ENCODE measurements at regions not wholly inside any gene's neighbourhood (a gene's known extent, or its start where the extent isn't known, plus 50 kb on each side); places are given as distances from the start of the nearest gene placed in this dataset.

DNA sequence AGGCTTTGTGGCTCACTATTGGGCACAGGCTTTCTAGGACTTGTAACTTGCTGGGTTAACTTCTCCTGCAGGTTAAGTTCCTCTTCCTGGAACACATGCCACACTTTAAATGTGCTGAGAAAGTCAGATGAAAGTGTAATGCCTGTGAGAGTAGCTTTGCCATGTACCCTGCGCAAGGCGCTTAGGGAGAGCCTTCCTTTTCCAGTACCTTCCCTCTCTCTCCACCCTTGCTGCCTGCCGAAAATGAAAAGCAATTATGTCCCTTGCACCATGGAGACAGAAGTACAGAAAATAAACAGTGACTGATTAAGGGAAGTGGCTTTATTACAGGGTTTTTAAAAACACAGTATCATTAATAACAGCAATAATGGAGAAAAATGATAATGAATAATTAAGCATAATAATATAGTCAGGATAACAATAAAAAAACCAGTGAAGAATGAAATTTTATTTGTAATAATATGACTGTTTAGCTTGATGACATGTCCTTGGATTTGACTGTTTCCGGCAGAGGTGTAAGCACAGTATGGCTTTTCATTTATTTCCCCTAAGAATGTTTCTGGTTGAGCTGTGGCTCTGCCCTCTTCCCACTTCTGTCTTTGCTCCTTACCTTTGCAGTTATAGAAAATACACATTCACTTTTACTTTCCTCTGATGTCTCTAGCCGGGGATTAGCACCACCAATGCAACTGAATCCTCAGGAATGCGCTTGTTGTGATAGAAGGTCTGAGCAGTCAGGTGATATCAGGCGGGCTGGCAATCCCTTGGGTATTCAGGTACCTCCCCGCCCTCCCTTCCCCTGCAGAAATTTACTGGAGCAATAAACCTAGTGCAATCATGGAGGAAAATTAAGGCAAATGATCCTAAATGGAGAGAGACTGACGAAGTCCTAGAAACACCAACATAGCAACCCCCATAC lies 472.3 kb upstream of the CITED2 start:
- Histone ChIP-seq H3K4me1 (peaks cover 0 to 18% (median 4%) of the 10 kb centered on the region in 3 donors), H3K27ac (peak overlapping the region in 3 of 4 donors; percentile 27 to 48 (median 38)), H3K4me3 (no peak overlapping the region), H3K36me3 (no peaks in the 10 kb centered on the region), H3K27me3 (no peaks in the 10 kb centered on the region), H3K9me3 (peaks cover 0 to 6% (median 0%) of the 10 kb centered on the region in 3 donors)
- TF ChIP-seq EP300 (IDR thresholded peaks at IDR 0.05) (no peak), POLR2AphosphoS5 (IDR thresholded peaks at IDR 0.05) (no peak), POLR2A (IDR thresholded peaks at IDR 0.05) (no peak)
- TF ChIP-seq, protein P1, sequence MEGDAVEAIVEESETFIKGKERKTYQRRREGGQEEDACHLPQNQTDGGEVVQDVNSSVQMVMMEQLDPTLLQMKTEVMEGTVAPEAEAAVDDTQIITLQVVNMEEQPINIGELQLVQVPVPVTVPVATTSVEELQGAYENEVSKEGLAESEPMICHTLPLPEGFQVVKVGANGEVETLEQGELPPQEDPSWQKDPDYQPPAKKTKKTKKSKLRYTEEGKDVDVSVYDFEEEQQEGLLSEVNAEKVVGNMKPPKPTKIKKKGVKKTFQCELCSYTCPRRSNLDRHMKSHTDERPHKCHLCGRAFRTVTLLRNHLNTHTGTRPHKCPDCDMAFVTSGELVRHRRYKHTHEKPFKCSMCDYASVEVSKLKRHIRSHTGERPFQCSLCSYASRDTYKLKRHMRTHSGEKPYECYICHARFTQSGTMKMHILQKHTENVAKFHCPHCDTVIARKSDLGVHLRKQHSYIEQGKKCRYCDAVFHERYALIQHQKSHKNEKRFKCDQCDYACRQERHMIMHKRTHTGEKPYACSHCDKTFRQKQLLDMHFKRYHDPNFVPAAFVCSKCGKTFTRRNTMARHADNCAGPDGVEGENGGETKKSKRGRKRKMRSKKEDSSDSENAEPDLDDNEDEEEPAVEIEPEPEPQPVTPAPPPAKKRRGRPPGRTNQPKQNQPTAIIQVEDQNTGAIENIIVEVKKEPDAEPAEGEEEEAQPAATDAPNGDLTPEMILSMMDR (IDR thresholded peaks at IDR 0.05): no peak
- WGBS, 2 donors (ENCODE audit: low coverage in 1 of 2): 54 to 61% methylated on average over 4 to 9 of the region's 9 CpGs
- peak; percentile 53 for ATAC-seq

DNA sequence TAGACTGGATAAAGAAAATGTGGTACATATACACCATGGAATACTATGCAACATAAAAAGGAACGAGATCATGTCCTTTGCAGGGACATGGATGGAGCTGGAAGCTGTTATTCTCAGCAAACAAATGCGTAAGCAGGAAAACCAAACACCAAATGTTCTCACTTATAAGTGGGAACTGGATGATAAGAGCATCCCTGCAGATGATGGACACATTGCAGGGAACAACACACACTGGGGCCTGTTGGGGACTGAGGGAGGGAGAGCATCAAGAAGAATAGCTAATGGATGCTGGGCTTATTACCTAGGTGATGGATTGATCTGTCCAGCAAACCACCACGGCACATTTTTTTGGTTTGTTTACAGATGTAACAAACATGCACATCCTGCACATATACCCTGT lies 470.5 kb upstream of the CITED2 start:
- H3K36me3 ChIP-seq: no peaks in the 10 kb centered on the region
- no peaks in the 10 kb centered on the region for H3K27me3 ChIP-seq
- no peak overlapping the region for H3K4me3 ChIP-seq
- no peak overlapping the region for H3K27ac ChIP-seq
- ATAC-seq: no peak
- H3K9me3 ChIP-seq: peaks cover 0 to 4% (median 0%) of the 10 kb centered on the region in 3 donors
- 61 to 64% methylated on average over 2 to 3 of the region's 3 CpGs for WGBS, 2 donors (ENCODE audit: low coverage in 1 of 2)
- H3K4me1 ChIP-seq: peaks cover 0 to 18% (median 4%) of the 10 kb centered on the region in 3 donors
- TF ChIP-seq POLR2AphosphoS5 (IDR thresholded peaks at IDR 0.05) (no peak), EP300 (IDR thresholded peaks at IDR 0.05) (no peak), POLR2A (IDR thresholded peaks at IDR 0.05) (no peak)
- TF ChIP-seq, protein P1 (IDR thresholded peaks at IDR 0.05): no peak

DNA sequence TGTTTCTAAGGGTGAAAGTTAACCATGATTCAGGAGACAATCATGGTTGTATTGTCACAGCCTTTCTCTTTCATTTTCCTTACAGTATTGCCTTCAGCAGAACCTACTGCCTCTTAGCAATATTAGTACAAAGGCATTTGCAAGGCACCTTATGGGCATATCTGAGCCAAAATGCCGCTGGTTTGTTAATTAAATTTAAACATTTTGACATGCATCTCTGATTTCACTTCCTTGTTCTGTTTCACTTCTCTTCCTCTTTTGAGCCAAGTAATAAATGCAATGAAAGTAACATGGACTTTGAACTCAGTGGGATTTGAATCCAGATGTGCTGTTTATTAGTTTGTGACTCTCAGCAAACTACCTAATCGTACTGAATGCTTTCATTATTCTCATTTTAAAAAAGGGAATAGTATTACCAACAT lies 467.4 kb upstream of the CITED2 start:
- Histone ChIP-seq H3K4me1 (peaks cover 0 to 9% (median 0%) of the 10 kb centered on the region in 3 donors), H3K27ac (no peak overlapping the region), H3K27me3 (no peaks in the 10 kb centered on the region), H3K4me3 (no peak overlapping the region), H3K36me3 (no peaks in the 10 kb centered on the region), H3K9me3 (no peaks in the 10 kb centered on the region)
- no peak for ATAC-seq
- TF ChIP-seq POLR2AphosphoS5 (IDR thresholded peaks at IDR 0.05) (no peak), POLR2A (IDR thresholded peaks at IDR 0.05) (no peak), EP300 (IDR thresholded peaks at IDR 0.05) (no peak)
- TF ChIP-seq, protein P1 (IDR thresholded peaks at IDR 0.05): no peak
- WGBS, 2 donors (ENCODE audit: low coverage in 1 of 2): 83% methylated on average over 2 of the region's 2 CpGs

DNA sequence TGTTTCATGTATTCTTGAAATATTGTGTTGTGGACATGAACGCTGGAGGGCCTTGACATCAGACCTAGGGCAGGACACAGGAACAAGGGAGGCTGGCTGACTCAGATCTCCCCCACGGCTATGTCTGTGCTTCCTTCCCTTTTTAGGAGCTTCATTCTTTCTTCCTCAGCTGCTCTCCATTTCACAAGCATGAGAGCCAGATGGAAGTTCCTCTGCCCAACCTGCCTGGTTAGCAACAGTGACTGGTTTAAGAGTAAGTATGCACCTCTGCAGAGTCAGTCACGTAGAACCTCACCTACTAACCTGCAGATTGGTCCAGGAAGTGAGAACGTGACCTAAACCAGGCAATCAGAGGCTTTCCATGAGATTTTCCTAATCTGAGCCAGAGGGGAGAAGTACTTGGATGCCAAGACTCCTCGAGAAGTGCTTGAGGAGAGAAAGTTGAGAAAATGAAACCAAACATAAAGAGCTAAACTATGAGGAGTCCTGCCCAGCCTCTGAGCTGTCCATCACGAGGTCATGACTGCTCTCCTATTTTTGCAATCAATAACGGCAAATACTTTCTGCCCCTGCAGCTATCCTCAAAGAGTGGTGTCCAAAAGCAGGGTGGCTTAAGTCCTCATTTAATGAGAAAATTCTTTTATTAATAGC lies 465.2 kb upstream of the CITED2 start:
- TF ChIP-seq EP300 (IDR thresholded peaks at IDR 0.05) (no peak), POLR2AphosphoS5 (IDR thresholded peaks at IDR 0.05) (no peak), POLR2A (IDR thresholded peaks at IDR 0.05) (no peak)
- TF ChIP-seq, protein P1 (IDR thresholded peaks at IDR 0.05): no peak
- Histone ChIP-seq H3K27me3 (no peaks in the 10 kb centered on the region), H3K27ac (peak overlapping the region in 1 of 4 donors; percentile 46), H3K36me3 (no peaks in the 10 kb centered on the region), H3K4me3 (peak overlapping the region in 1 of 2 donors; percentile 7), H3K4me1 (no peaks in the 10 kb centered on the region), H3K9me3 (no peaks in the 10 kb centered on the region)
- ATAC-seq: peak; percentile 77
- WGBS, 2 donors (ENCODE audit: low coverage in 1 of 2): 69 to 89% methylated on average over 4 to 6 of the region's 7 CpGs
